SK-N-SH treated with all-trans-retinoic acid at 6 μM for 48 hours (cell line): ENCODE measurements at regions not wholly inside any gene's neighbourhood (a gene's known extent, or its start where the extent isn't known, plus 50 kb on each side); places are given as distances from the start of the nearest gene placed in this dataset.

Source experiments
- ATAC-seq: fragments of 200-7000 bp; cut with Tn5 transposase; 3 replicates; pipeline ENCODE4 v1.9.1; 2020; ENCODE audit warnings: mild to moderate bottlenecking, moderate library complexity
- ARNTL ChIP-seq: fragments of 450-650 bp; formaldehyde crosslinking; IDR thresholded peaks from 2 replicates; pipeline ENCODE4 v1.5.0; 2020; ENCODE audit warnings: low read depth, mild to moderate bottlenecking, moderate library complexity, borderline replicate concordance
- BACH2 ChIP-seq: fragments of 250-450 bp; sonication (Bioruptor Pico); IDR thresholded peaks from 2 replicates; pipeline ENCODE4 v1.9.0; 2021; ENCODE audit warnings: mild to moderate bottlenecking, borderline replicate concordance
- CSDC2 ChIP-seq: fragments of 250-450 bp; sonication (Bioruptor Pico); IDR thresholded peaks from 2 replicates; pipeline ENCODE4 v1.5.0; 2020; ENCODE audit warnings: mild to moderate bottlenecking, moderate library complexity
- GLIS3 ChIP-seq: fragments of 250-450 bp; sonication (Bioruptor Pico); IDR thresholded peaks from 2 replicates; pipeline ENCODE4 v1.5.0; 2020; ENCODE audit warnings: mild to moderate bottlenecking, moderate library complexity
- ISL1 ChIP-seq: fragments of 250-450 bp; sonication (Bioruptor Pico); IDR thresholded peaks from 2 replicates; pipeline ENCODE4 v2.1.2; 2022; ENCODE audit warnings: mild to moderate bottlenecking, moderate library complexity
- OSR1 ChIP-seq: fragments of 250-450 bp; sonication (Bioruptor Pico); IDR thresholded peaks from 2 replicates; pipeline ENCODE4 v1.8.0; 2022; ENCODE audit warnings: moderate library complexity, mild to moderate bottlenecking, inconsistent platforms
- PPARA ChIP-seq: fragments of 250-450 bp; sonication (Bioruptor Pico); IDR thresholded peaks from 2 replicates; pipeline ENCODE4 v1.5.0; 2020; ENCODE audit warnings: mild to moderate bottlenecking, borderline replicate concordance
- RARB ChIP-seq: fragments of 250-450 bp; sonication (Bioruptor Pico); IDR thresholded peaks from 2 replicates; pipeline ENCODE4 v1.8.0; 2021; ENCODE audit warnings: mild to moderate bottlenecking, moderate library complexity
- TCF4 ChIP-seq: fragments of 250-450 bp; sonication (Bioruptor Pico); IDR thresholded peaks from 2 replicates; pipeline ENCODE4 v1.8.0; 2021; ENCODE audit warnings: mild to moderate bottlenecking, moderate library complexity, borderline replicate concordance
- TOX ChIP-seq: fragments of 250-450 bp; sonication (Bioruptor Pico); IDR thresholded peaks from 2 replicates; pipeline ENCODE4 v1.8.0; 2021; ENCODE audit warnings: mild to moderate bottlenecking, moderate library complexity, borderline replicate concordance
- ZC3H10 ChIP-seq: fragments of 250-450 bp; sonication (Bioruptor Pico); IDR thresholded peaks from 2 replicates; pipeline ENCODE4 v1.5.1; 2021; ENCODE audit warnings: mild to moderate bottlenecking, moderate library complexity
- ZFP30 ChIP-seq: fragments of 450-650 bp; formaldehyde crosslinking; IDR thresholded peaks from 2 replicates; pipeline ENCODE4 v1.5.0; 2022; ENCODE audit warnings: mild to moderate bottlenecking, moderate library complexity
- ZNF565 ChIP-seq: fragments of 450-650 bp; formaldehyde crosslinking; conservative IDR thresholded peaks from 2 replicates; pipeline ENCODE4 v1.5.0; 2020; ENCODE audit warnings: low read depth, mild to moderate bottlenecking, moderate library complexity
- ZNF70 ChIP-seq: fragments of 450-650 bp; formaldehyde crosslinking; IDR thresholded peaks from 2 replicates; pipeline ENCODE4 v1.5.0; 2020; ENCODE audit warnings: mild to moderate bottlenecking, moderate library complexity
- ZNF8 ChIP-seq: fragments of 450-650 bp; formaldehyde crosslinking; IDR thresholded peaks from 2 replicates; pipeline ENCODE4 v1.5.0; 2020; ENCODE audit warnings: mild to moderate bottlenecking, moderate library complexity
- TF ChIP-seq, protein P1 (sequence below): fragments of 250-450 bp; sonication (Bioruptor Pico); IDR thresholded peaks from 2 replicates; pipeline ENCODE4 v1.5.0; 2020; ENCODE audit warnings: mild to moderate bottlenecking, moderate library complexity
- TF ChIP-seq, protein P2 (sequence below): fragments of 250-450 bp; sonication (Bioruptor Pico); IDR thresholded peaks from 2 replicates; pipeline ENCODE4 v1.8.0; 2021; ENCODE audit warnings: low read depth, mild to moderate bottlenecking, moderate library complexity, borderline replicate concordance
- TF ChIP-seq, protein P3 (sequence below): fragments of 250-450 bp; sonication (Bioruptor Pico); IDR thresholded peaks from 2 replicates; pipeline ENCODE4 v1.5.1; 2021; ENCODE audit warnings: mild to moderate bottlenecking, moderate library complexity

DNA sequence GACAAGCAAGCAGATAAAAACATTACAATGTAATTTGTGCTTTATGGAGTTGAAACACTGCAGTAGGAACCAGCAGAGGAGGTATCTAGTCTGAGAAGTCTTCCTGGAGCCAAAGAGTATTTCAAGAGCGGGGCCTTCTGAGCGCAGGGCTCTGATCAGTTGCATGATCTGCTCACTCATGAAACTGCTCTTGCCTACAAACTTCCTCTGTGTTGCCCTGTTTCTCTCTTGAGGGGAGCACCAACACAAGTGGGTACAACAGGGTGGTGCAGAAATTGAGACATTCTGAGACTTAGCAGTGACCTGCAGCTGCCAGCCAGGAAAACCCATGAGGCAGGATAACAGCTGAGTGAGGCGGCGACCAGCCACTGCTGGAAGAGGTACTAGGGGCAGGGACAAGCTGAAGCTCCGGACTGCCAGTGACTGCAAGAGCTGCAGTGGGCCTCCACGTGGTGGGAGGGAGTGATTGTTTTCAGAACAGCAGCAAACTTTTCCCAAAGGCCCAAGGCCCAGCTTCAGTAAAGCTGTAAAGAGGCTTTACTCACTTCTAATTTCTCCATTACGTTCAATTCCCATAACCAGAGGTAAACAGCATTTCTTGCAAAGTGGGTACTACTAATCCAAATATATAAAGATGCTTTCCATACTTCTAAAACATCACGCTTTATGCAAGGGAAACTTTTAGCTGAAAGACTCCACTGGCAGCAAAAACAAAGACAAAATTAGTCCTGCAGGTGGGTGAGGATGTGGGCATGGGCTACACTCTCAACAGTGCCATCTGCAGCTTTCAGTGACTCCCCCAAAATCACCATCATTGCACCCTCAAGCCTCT, 69.0 kb upstream of the LPP start:
- no peak for ATAC-seq
- TF ChIP-seq TCF4 (CRISPR knock-in tag) = no peak

DNA sequence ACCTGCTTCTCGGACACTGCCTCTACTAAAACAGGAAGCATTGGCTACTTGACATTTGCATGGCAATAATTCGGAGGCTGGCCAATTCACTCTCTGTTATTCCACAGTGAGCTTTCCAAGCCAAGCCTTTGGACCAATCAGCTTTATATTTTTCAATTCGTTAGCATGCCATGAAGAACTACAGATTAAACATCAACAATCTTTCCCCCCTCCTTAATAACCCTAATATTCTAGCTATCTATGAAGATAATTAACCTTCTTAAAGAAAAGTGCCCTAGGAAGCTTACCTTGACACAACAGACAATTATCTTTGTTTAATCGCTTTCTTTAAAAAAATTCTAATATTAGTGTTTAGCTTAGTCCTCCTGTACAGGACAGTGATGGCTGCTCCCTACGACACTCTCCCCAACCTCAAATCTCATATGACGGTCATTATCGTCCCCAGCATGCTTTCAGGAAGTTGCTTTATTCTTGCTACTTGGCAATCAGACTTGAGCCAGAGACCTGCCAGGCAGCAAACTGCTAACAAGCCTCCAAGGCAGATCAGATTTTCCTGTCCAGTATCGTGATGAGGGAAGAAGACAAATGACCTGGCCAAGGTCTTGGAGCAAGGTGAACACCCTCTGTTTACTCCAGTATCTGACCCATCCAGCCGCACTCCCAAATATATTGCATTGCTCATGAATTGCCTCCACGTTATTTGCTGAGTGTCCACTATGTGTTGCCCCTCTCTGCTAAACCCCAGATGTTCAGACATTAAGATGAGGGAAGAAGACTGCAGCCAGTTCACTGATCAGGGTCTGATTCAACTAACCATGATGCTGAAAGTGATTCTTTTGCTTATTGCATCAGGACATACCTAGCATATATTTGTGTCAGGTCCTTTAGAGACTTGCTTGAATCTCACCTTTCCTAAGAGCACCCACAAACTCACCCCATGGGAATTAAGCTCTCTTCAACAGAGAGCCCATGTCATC, 68.1 kb upstream of the LPP start:
- TF ChIP-seq PPARA (CRISPR knock-in tag) = no peak
- ATAC-seq = no peak

DNA sequence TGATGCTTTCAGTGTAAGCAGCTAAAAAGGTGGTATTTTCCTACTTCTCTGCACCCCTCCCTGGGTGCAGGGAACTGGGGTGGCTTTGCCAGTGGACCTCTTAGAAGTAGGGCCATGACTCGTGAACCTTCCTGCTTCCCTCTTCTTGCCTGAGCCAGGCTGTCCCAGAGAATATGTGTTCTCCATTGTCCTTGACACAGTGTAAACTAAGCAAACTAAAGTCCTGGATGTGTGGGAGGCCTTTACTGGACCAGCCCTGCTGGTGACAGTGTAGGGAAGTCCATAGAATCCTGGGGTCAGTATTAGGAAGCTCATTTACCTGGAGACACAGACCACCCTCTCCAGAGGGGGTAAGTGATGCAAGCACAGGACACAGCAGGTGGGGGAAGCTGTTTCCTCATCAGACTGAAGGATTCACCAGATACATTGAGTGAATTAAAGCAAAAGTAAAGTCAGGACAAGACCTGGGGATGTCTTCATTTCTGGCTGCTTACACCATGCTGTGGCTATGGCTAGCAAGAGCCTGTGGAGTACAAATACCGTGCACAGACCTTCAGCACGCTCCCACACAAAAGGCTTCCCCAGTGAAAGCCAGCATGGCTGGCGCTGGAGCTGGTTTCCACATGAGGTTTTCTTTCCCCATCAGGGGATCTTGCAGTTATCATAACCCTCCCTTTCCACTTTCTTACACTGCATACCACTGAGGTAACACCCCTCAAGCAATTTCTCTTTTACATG, 64.8 kb upstream of the LPP start:
- ATAC-seq = no peak
- TF ChIP-seq GLIS3 (CRISPR knock-in tag) = no peak
- TF ChIP-seq ZC3H10 (CRISPR knock-in tag) = no peak
- TF ChIP-seq, all 23 proteins: peak for 0

DNA sequence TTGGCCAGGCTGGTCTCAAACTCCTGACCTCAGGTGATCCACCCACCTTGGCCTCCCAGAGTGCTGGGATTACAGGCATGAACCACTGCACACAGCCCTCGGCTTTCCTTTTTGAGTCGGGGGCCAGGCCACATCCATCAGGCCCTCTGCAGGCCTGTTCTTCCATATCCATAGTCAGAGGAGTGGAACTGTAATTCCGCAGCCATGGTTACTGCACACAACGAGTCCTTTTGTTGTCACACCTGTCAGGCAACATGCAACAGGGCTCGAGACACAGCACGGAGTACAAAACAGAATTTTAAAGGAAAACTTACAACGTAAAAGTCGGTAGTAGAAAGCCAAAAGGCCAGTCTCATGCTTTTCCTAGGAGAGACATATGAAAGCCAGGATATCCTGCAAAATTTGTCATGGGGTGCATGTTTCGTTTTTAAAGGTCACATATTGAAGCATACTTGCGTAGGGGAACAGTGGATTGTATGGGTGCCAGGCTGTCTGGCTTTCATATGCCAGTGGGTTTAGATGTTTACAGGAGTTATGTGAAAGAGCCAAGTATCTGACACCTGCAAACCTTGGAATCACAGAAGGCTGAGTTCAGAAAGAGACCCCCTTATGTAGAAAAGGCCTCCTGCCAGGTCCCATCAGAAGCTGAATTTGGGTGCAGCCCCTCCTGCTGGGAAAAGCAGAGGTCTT, 63.2 kb upstream of the LPP start:
- ATAC-seq = no peak
- TF ChIP-seq PPARA (CRISPR knock-in tag) (no peak), ZFP30 (CRISPR knock-in tag) (no peak), OSR1 (no peak), BACH2 (no peak), RARB (CRISPR knock-in tag) (no peak), CSDC2 (no peak)
- TF ChIP-seq, protein P1, sequence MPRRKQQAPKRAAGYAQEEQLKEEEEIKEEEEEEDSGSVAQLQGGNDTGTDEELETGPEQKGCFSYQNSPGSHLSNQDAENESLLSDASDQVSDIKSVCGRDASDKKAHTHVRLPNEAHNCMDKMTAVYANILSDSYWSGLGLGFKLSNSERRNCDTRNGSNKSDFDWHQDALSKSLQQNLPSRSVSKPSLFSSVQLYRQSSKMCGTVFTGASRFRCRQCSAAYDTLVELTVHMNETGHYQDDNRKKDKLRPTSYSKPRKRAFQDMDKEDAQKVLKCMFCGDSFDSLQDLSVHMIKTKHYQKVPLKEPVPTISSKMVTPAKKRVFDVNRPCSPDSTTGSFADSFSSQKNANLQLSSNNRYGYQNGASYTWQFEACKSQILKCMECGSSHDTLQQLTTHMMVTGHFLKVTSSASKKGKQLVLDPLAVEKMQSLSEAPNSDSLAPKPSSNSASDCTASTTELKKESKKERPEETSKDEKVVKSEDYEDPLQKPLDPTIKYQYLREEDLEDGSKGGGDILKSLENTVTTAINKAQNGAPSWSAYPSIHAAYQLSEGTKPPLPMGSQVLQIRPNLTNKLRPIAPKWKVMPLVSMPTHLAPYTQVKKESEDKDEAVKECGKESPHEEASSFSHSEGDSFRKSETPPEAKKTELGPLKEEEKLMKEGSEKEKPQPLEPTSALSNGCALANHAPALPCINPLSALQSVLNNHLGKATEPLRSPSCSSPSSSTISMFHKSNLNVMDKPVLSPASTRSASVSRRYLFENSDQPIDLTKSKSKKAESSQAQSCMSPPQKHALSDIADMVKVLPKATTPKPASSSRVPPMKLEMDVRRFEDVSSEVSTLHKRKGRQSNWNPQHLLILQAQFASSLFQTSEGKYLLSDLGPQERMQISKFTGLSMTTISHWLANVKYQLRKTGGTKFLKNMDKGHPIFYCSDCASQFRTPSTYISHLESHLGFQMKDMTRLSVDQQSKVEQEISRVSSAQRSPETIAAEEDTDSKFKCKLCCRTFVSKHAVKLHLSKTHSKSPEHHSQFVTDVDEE = no peak
- TF ChIP-seq, protein P2, sequence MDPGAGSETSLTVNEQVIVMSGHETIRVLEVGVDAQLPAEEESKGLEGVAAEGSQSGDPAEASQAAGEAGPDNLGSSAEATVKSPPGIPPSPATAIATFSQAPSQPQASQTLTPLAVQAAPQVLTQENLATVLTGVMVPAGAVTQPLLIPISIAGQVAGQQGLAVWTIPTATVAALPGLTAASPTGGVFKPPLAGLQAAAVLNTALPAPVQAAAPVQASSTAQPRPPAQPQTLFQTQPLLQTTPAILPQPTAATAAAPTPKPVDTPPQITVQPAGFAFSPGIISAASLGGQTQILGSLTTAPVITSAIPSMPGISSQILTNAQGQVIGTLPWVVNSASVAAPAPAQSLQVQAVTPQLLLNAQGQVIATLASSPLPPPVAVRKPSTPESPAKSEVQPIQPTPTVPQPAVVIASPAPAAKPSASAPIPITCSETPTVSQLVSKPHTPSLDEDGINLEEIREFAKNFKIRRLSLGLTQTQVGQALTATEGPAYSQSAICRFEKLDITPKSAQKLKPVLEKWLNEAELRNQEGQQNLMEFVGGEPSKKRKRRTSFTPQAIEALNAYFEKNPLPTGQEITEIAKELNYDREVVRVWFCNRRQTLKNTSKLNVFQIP = no peak
- TF ChIP-seq, all 23 proteins: peak for 0

DNA sequence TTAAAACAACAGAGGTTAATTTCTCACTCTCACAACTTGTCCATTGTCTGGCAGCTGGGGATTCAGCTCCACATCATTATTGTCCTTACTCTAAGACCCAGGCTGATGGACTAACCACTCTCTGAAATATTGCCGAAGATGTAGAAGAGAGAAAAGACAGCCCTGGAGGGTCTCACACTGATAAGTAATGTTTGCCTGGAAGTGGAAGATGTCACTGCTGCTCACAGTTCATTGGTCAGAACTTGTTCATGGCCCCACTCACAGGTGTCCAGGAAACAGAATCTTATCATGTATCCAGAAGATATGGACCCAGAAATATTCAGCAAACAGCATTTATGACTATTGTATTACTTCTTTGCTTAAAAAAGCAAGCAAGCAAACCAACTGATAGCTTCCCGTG, 62.2 kb upstream of the LPP start:
- ATAC-seq = no peak
- TF ChIP-seq RARB (CRISPR knock-in tag) = no peak
- TF ChIP-seq PPARA (CRISPR knock-in tag) = no peak
- TF ChIP-seq OSR1 = no peak
- no peak for TF ChIP-seq ZNF70
- no peak for TF ChIP-seq ISL1 (CRISPR knock-in tag)
- TF ChIP-seq ZNF8 (CRISPR knock-in tag) = no peak
- no peak for TF ChIP-seq ZNF565 (CRISPR knock-in tag)
- TF ChIP-seq TOX (CRISPR knock-in tag) = no peak
- TF ChIP-seq, protein P3, sequence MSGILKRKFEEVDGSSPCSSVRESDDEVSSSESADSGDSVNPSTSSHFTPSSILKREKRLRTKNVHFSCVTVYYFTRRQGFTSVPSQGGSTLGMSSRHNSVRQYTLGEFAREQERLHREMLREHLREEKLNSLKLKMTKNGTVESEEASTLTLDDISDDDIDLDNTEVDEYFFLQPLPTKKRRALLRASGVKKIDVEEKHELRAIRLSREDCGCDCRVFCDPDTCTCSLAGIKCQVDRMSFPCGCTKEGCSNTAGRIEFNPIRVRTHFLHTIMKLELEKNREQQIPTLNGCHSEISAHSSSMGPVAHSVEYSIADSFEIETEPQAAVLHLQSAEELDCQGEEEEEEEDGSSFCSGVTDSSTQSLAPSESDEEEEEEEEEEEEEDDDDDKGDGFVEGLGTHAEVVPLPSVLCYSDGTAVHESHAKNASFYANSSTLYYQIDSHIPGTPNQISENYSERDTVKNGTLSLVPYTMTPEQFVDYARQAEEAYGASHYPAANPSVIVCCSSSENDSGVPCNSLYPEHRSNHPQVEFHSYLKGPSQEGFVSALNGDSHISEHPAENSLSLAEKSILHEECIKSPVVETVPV (CRISPR knock-in tag) = no peak
- TF ChIP-seq ARNTL (CRISPR knock-in tag) = no peak
